Neuron (in vitro differentiated cells): ENCODE measurements at regions not wholly inside any gene's neighbourhood (a gene's known extent, or its start where the extent isn't known, plus 50 kb on each side); places are given as distances from the start of the nearest gene placed in this dataset.

Experiments used
- H2AFZ ChIP-seq: one replicate; pipeline ENCODE4 v1.6.1; 2013; ENCODE audit warnings: low read depth, mild to moderate bottlenecking, inconsistent platforms, low read length, moderate library complexity
- H3K27me3 ChIP-seq: one replicate; pipeline ENCODE4 v1.6.1; 2013; ENCODE audit warnings: low read length; ENCODE audit not compliant: insufficient read depth
- H3K36me3 ChIP-seq: one replicate; pipeline ENCODE4 v1.6.1; 2013; ENCODE audit warnings: low read length; ENCODE audit not compliant: insufficient read depth
- H3K4me1 ChIP-seq: one replicate; pipeline ENCODE4 v1.6.1; 2013; ENCODE audit warnings: low read length; ENCODE audit not compliant: insufficient read depth
- H3K4me3 ChIP-seq: 2 replicates; pipeline ENCODE4 v1.5.1; 2013; ENCODE audit warnings: mild to moderate bottlenecking, low read length, moderate library complexity
- H3K9me3 ChIP-seq: one replicate; pipeline ENCODE4 v1.6.1; 2013; ENCODE audit warnings: low read length

GRCh38 chr9:17996728-17997127 lies 417.9 kb downstream of the SH3GL2 start:
- Histone ChIP-seq H3K36me3 (no peaks in the 10 kb centered on the region), H3K27me3 (no peaks in the 10 kb centered on the region), H2AFZ (no peak overlapping the region), H3K4me3 (no peak overlapping the region), H3K4me1 (no peaks in the 10 kb centered on the region), H3K9me3 (no peaks in the 10 kb centered on the region)

DNA sequence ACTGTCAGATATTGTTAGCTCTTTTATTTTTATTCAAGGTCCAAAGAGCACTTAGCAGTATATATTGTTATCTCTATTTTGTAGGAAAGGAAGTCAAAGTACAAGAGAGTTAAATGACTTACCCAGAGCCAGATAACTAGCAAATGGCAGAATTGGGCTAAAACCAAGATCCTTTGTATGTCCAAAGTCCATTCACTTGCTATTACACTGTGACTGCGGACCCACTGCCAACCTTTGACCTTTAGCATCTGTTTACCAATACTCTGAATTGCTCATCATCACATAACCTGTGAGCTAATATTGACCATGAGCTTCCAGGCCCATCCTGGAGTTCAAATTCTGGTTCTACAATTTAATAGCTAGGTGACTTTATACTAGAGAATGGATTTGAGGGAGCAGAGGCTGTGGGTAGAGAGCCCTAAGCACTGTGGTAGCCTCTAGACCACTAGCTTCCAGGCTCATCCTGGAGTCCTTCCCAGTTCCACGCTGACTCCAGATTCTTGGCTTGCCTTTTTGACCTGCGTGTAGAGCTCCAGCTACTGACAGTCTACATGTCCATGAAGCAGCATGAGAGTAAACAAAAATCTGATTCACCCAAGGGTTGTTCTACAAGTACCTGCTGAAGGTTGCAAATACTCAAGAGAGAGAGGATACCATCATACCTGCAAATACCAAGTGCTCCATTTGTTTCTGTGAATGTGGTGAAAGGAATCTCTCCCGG lies 424.0 kb downstream of the SH3GL2 start:
- Histone ChIP-seq H2AFZ (no peak overlapping the region), H3K27me3 (no peaks in the 10 kb centered on the region), H3K36me3 (no peaks in the 10 kb centered on the region), H3K4me3 (no peak overlapping the region), H3K9me3 (no peaks in the 10 kb centered on the region), H3K4me1 (no peaks in the 10 kb centered on the region)

DNA sequence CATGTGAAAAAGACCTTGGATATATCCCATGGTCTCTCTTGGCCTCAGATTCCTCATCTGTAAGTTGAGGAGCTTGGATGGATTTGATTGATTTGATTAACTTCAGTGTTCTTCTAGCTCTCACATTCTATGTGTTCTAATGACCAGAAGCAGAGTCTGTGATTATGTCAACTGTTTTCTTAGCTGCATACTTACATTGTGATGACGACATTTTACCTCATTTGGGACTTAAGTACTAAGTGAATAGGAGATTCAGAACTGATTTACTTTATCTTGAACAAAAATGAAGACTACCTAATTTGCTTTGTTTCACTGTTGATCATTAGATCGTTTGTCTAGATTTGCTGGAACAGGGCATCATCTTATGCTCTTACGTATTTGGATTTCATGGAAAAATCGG lies 427.7 kb downstream of the SH3GL2 start:
- H3K4me3 ChIP-seq: no peak overlapping the region
- H2AFZ ChIP-seq: no peak overlapping the region
- H3K9me3 ChIP-seq: no peaks in the 10 kb centered on the region
- no peaks in the 10 kb centered on the region for H3K27me3 ChIP-seq
- H3K36me3 ChIP-seq: no peaks in the 10 kb centered on the region
- no peaks in the 10 kb centered on the region for H3K4me1 ChIP-seq

- no peak overlapping the region for H3K4me3 ChIP-seq
- no peaks in the 10 kb centered on the region for H3K9me3 ChIP-seq
- peaks cover 2% of the 10 kb centered on the region for H3K27me3 ChIP-seq
- no peak overlapping the region for H2AFZ ChIP-seq
- H3K4me1 ChIP-seq: no peaks in the 10 kb centered on the region
- no peaks in the 10 kb centered on the region for H3K36me3 ChIP-seq
These were observed 428.8 kb downstream of the SH3GL2 start for GRCh38 chr9:18007621-18008020.

GRCh38 chr9:18009902-18010301 lies 431.0 kb downstream of the SH3GL2 start:
- Histone ChIP-seq H3K27me3 (peaks cover 2% of the 10 kb centered on the region), H3K4me3 (no peak overlapping the region), H3K9me3 (no peaks in the 10 kb centered on the region), H2AFZ (no peak overlapping the region), H3K4me1 (no peaks in the 10 kb centered on the region), H3K36me3 (no peaks in the 10 kb centered on the region)

- H3K27me3 ChIP-seq: peaks cover 2% of the 10 kb centered on the region
- H3K9me3 ChIP-seq: no peaks in the 10 kb centered on the region
- H3K4me1 ChIP-seq: no peaks in the 10 kb centered on the region
- H3K4me3 ChIP-seq: no peak overlapping the region
- no peak overlapping the region for H2AFZ ChIP-seq
- H3K36me3 ChIP-seq: no peaks in the 10 kb centered on the region
These were observed 431.6 kb downstream of the SH3GL2 start for GRCh38 chr9:18010492-18010891.

DNA sequence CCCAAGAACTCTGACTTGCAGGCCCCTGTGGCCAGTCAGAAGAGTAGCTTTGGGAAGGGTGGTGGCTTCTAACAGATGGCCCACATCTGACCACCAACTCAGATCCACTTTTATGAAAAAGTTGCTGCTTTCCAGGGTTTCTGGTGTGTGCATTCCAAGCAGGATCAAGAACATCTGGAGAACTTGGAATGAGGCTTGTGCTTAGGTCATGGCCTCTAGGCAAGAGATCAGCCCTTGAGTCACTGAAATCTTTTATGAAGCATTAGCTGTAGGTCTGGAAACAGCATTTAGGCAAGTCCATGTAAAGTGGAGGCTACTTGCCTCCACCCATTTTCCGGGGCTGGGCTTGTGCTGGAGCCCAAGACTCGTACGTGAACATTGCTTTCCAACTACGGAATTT lies 433.3 kb downstream of the SH3GL2 start:
- H2AFZ ChIP-seq: no peak overlapping the region
- no peaks in the 10 kb centered on the region for H3K9me3 ChIP-seq
- H3K4me3 ChIP-seq: no peak overlapping the region
- H3K36me3 ChIP-seq: no peaks in the 10 kb centered on the region
- no peaks in the 10 kb centered on the region for H3K4me1 ChIP-seq
- H3K27me3 ChIP-seq: peaks cover 2% of the 10 kb centered on the region

- Histone ChIP-seq H2AFZ (no peak overlapping the region), H3K36me3 (no peaks in the 10 kb centered on the region), H3K4me1 (no peaks in the 10 kb centered on the region), H3K4me3 (no peak overlapping the region), H3K27me3 (peaks cover 2% of the 10 kb centered on the region), H3K9me3 (no peaks in the 10 kb centered on the region)
These were observed 435.7 kb downstream of the SH3GL2 start for GRCh38 chr9:18014556-18014955.

- no peaks in the 10 kb centered on the region for H3K9me3 ChIP-seq
- H3K4me1 ChIP-seq: no peaks in the 10 kb centered on the region
- H2AFZ ChIP-seq: no peak overlapping the region
- H3K27me3 ChIP-seq: peaks cover 2% of the 10 kb centered on the region
- H3K36me3 ChIP-seq: no peaks in the 10 kb centered on the region
- H3K4me3 ChIP-seq: no peak overlapping the region
These were observed 436.2 kb downstream of the SH3GL2 start for GRCh38 chr9:18015116-18015515.

- Histone ChIP-seq H2AFZ (no peak overlapping the region), H3K4me1 (no peaks in the 10 kb centered on the region)
These were observed 438.3 kb downstream of the SH3GL2 start for GRCh38 chr9:18017136-18017535.

GRCh38 chr9:18018221-18018620 lies 439.4 kb downstream of the SH3GL2 start:
- Histone ChIP-seq H3K9me3 (no peaks in the 10 kb centered on the region), H3K4me1 (no peaks in the 10 kb centered on the region), H3K36me3 (no peaks in the 10 kb centered on the region), H2AFZ (no peak overlapping the region), H3K27me3 (no peaks in the 10 kb centered on the region), H3K4me3 (no peak overlapping the region)

More at GRCh38 chr9:18017136-18017535, 438.3 kb downstream of the SH3GL2 start:
- Histone ChIP-seq H3K4me3 (no peak overlapping the region), H3K36me3 (no peaks in the 10 kb centered on the region), H3K9me3 (no peaks in the 10 kb centered on the region), H3K27me3 (peaks cover 2% of the 10 kb centered on the region)

DNA sequence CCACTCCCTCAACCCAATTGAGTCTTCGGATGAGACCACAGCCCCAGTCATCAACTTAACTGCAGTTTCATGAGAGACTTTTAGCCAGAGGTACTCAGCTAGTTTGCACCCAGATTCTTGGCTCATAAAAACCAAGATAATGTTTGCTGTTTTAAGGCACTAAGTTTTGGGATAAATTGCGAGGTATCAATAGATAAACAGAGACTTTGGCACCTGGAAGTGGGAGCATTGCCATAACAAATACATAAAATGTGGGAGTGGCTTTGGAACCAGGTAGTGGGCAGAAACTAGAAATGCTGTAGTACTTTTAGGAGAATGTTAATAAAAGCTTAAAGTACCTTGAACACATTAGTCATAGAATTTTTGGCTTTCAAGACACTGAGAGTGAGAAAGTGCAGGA lies 439.8 kb downstream of the SH3GL2 start:
- H3K27me3 ChIP-seq: no peaks in the 10 kb centered on the region
- no peak overlapping the region for H2AFZ ChIP-seq
- no peaks in the 10 kb centered on the region for H3K4me1 ChIP-seq
- no peaks in the 10 kb centered on the region for H3K36me3 ChIP-seq
- no peak overlapping the region for H3K4me3 ChIP-seq
- H3K9me3 ChIP-seq: no peaks in the 10 kb centered on the region

DNA sequence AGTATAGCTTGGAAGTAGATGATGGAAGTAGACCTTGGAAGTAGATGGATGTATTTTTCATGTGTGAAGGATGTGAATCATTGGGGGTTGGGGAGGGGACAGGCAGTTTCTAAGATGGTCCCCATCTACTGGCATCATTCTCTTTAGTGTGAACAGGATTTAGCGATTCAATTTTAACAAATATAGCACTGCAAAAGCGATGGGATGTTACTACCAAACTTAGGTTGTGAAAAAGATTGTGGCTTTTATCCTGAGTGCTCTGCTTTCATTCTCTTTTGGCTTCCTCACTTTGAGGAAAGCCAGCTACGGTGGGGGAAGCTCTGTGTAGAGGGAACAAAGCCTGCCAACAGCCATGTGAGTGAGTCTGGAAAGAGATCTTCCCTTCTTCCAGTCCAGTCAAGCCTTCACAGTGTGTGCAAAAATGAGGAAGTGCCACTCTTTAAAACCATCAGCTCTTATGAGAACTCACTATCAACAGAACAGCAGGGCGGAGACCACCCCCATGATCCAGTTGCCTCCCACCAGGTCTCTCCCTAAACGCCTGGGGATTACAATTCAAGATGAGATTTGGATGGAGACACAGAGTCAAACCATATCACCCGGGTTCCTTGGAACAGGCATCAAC lies 441.4 kb downstream of the SH3GL2 start:
- H3K27me3 ChIP-seq: no peaks in the 10 kb centered on the region
- H3K4me3 ChIP-seq: no peak overlapping the region
- H3K36me3 ChIP-seq: no peaks in the 10 kb centered on the region
- no peak overlapping the region for H2AFZ ChIP-seq
- no peaks in the 10 kb centered on the region for H3K9me3 ChIP-seq
- H3K4me1 ChIP-seq: no peaks in the 10 kb centered on the region

DNA sequence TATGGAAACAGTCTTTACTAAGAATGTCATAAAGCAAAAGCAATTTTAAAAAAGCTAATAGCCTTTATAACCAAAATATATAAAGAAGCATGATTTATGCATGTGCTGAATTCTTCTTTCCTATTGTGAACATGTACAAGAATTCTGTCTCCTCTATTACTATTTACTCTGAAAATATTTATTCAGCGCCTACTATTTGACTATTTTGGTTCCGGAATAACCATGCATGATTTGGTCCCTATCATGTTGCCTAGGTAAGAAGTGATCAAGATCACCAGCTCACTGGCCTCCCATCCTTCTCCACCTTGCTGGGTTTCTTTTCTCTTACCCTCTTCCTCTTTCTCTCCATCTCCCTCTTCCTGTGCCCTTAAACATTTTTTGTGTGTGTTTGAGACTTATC lies 443.8 kb downstream of the SH3GL2 start:
- H2AFZ ChIP-seq: no peak overlapping the region
- H3K4me1 ChIP-seq: no peaks in the 10 kb centered on the region
- H3K27me3 ChIP-seq: no peaks in the 10 kb centered on the region
- H3K9me3 ChIP-seq: no peaks in the 10 kb centered on the region
- no peak overlapping the region for H3K4me3 ChIP-seq
- H3K36me3 ChIP-seq: no peaks in the 10 kb centered on the region
